DMS53 treated with DMSO at 0.1 percent for 48 hours (cell line): ENCODE measurements at regions not wholly inside any gene's neighbourhood (a gene's known extent, or its start where the extent isn't known, plus 50 kb on each side); places are given as distances from the start of the nearest gene placed in this dataset.

Experiments used
- DNase-seq: peaks from one replicate; lab custom pipeline; 2025; ENCODE audit not compliant: unreplicated experiment; lab: John Stamatoyannopoulos, UW

DNA sequence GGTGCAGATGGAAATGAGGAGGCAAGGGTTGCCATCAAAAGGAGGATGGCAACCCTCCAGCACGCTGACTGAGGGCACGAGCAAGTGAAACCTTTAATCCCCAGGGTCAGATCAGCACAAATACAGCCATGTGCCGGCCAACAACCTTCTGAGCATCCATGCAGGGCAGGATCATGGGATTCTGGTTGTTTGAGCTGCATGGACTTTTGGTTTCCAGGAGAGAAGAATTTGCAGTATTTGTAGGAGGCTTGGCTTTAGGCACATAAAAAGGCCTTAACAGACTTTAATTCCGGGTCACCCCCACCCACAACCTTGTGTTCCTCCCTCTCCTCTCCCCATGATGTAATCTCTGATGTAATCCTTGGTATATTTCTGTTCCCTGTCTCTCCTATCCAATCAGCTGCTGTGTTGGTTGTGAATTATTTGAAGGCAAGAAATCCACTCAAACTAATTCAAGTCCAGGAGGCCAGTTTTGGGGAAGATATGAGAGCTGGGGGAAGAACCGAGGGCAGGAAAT, 254.3 kb downstream of the SHQ1 start:
- no peak for DNase-seq

DNA sequence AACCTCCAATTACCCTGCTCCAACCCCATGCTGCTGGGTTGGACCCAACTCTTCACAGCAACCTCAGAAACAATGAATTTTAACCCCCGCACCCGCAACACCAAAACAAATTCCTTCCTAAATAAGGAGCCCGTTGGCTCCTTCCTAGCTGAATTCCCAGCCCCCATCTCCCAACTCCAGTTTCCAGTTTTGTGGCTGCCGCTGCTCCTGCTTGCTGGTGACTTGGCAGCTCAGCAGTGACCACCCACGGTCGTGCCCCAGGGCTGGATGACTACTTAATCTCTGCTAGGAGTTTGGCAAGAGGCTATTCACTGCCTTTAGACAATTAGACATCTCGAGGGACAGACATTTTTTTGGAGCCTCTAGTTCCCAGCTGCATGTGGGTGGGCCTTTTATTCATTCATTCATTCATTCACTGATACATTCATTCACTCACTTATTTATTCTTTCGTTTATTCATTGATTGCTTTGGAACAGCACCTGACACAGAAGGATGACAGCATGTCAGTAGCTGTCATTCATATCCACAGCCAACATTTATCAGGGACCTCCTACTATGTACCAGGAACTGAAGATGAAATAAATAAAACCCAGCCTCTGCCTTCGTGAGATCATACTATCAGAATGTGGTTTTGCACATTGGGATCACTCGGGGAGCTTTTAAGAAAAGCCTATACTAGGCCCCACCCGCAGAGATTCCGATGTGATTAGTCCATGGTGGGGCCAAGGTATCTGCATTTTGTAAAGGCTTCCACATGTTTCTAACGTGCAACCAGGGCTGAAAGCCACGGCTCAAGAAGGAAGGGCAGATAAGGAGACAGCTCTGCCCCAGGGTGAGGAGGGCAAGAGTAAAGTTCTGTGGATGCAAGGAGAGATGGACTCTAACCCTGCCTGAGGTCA, 256.5 kb downstream of the SHQ1 start:
- no peak for DNase-seq

DNA sequence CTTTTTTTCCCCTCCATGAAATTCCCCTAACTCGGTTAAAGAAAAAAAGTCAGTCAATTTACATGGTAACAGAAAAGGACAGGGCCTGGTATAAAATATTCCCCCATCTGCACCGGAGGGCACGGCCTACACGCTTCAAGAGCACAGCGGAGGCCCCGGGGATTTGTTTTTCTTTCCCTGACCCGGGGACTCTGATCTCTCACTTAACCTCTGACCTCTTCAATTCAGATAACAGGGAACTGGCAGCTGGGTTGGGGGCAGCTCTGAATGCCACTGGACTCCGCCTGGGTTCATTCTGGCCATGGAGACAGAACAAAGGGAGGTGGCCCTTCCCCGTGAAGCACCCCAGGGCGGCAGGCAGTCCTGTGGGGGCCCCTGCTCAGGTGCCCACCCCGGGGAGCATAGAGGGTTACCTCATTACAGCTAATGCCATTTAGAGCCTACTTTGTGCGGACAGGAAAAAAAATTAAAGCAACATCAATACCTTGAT, 257.5 kb downstream of the SHQ1 start:
- DNase-seq = no peak

DNA sequence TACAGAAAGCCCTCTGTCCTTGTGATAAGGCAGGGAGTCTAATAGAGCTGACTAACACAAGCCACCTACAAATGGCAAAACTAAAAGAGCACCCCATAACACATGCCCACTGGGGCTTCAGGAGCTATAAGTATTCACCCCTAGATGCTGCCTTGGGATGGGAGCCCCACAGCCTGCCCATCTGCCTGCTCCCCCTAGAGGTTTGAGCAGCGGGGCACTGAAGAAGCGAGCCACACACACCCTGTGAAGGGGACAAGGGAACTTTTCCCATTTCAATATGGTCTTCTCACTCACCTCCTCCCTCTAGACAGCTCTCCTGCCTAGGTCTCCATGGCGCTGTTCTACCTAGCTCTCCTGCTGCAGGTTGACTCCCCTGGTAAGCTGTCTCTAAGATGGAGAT, 261.0 kb downstream of the SHQ1 start:
- DNase-seq = no peak

DNA sequence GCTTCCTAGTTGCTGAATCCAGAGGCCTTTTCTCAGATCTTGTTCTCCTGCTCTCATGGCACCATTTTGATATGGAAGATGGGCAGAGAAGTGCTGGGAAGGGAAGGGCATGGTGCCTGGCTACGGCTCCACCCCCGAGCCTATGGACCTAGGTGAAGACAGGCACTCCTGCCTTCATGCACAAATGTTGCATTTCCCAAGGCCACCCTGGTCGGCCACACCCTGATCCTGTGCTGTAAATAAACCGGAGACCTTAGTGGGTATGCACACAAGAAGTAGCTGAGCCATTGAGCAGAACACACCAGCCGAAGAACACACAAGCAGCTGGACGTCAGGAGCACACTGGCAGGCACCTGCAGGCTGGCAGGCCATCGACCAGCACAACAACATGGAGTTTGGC, 261.6 kb downstream of the SHQ1 start:
- no peak for DNase-seq

DNA sequence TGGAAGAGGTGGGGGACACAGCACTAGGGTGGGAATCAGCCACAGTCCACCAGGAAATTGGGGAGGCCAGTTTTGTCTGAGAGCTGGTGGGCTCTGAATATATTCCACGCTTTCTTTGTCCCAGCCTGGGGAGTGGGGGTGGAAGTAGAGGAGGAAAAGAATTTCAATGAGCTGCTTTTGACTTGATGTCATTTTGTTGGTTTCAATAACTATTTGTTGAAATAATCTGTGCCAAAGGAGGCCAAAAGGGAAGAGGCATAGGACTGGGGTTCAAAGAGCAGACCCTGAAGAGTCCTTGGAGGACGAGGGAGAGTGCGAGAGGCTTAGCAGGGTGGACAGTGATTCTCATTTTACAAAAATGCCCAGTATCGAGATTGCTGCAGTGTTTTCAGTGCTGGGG, 262.3 kb downstream of the SHQ1 start:
- no peak for DNase-seq

DNA sequence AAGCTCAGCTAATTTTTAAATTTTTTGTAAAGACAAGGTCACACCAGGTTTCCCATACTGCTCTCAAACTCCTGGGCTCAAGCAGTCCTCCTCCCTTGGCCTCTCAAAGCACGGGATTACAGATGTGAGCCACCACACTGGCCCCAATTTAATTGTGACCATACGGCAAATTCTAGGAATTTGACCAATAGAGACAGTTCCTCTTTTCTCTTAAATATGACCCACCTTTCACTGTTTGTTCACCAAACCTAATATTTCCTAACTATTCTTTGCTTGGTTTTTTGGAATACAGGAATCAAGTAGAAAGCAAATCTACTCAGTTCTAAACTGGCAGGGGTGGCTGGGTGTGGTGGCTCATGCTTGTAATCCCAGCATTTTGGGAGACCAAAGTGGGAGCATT, 264.0 kb downstream of the SHQ1 start:
- DNase-seq = no peak

DNA sequence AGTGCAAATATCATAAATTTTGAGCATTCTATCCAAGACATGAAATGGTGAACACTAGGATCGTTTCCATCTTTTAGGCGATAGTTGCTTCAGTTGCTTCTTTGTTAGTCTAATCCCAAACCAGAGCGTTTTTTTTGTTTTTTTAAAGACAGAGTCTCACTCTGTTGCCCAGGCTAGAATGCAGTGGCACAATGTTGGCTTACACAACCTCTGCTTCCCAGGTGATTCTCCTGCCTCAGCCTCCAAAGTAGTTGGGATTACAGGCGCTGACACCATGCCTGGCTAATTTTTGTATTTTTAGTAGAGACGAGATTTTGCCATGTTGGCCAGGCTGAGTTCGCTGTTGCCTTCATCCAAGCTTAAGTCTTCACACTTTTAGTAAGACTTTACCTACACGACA, 265.3 kb downstream of the SHQ1 start:
- DNase-seq = no peak

DNA sequence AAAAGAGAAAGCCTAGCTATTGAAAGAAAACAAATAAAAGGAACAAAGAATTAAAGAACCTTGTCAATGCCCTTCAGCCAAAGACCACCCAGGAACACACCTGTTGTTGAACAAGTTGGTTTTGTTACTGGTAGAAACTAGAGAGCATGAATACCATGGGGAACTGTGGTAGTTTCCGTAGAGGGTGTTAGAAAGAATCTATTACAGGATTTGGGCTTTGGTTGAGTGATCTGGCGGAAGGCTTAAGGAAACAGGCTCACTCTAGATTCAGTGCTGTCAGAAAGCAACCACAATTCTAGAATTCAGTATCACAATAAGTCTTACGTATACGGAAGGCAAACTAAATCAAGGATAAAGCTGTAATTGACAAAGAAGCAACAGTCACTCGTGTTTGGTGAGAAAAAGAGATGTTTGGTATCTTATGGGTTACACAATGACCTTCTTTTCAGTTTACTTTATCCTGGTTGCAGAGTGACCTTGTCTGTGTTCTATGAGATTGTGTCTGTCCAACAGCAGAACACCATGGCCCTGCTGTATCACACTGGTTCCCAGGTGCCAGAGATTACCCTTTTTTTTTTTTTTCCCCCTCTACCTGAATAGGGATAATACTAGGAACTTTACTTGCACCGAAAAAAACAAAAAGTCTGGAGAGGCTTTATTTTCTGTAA, 265.9 kb downstream of the SHQ1 start:
- no peak for DNase-seq

DNA sequence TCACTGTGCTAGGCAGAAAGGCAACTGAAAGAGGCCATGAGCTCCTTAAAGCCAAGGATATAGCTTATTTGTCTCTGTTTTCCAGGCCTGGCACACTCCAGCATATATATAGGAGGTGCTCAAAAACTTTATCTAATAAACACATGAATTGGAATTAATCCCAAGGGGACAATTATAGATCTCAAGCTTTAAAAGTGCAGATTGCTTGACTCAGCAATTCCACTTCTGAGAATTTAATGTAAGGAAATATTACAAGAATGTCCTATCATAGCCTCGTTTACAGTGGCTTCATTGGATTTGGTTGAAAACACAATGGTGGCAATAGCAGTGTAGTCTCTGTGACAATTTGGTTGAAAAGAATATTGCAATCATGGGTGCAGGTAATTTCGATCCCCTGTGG, 267.3 kb downstream of the SHQ1 start:
- no peak for DNase-seq

DNA sequence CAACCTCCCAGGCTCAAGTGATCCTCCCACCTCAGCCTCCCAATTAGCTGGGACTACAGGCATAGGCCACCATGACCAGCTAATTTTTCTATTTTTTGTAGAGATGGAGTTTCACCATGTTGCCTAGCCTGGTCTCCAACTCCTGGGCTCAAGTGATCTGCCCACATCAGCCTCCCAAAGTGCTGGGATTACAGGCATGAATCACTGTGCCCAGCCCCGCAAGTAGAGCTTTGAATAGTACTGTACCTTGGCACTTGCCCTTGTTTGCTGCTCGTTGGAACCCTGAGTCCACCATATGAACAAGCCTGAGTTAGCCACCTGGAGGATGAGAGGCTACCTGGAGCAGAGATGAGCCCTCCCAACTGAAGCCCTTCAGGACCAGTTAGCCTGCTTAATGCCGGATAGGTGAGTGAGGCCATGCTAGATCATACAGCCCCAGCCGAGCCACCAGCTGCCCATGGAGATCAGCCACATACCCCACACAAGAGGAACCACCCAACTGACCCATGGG, 267.9 kb downstream of the SHQ1 start:
- no peak for DNase-seq

DNA sequence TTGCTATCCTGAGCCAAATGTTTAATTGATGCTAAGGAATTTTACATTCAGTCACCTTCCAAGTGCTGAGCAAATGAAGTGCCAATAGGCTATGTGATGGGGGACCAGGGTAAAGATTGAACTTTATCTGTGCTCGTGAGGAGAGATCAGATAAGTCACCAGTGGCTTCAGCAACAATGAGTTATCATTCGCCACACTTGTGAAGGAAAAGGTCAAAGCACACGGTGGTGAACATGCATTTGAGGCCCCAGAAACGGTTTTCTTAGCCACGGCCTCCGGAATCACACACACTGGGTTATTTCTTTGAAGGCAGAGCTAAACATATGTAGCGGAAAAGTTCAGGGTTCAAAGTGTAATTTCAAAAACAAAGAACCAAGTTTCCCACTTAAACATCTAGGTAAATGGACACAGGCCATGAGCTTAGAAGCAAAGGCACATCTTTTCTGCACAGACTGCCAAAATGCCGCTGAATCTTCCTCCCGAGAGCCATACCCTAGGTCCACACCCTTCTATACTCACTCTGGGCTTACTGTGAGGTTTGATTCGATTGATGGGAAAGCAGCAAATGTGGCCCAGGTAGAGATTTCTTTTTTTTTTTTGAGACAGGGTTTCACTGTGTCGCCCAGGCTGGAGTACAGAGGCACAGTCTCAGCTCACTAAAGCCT, 268.5 kb downstream of the SHQ1 start:
- no peak for DNase-seq

DNA sequence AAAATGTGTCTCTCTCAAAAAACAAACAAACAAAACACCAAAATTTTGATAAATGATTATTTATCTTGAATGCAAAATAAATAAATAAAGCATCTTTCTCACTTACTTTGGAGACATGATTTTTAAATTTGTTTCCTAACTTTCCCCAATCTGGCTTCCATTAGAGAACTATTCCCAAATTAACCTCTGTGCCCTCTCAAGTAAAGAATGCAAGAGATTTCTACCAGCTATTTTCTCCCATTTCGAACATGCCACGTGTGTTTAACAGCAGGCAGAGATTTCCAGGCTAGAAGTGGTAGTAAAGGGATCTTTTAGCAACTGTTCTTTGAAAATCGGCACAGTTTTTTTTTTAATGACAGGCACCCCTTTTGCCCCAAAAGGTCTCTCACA, 269.1 kb downstream of the SHQ1 start:
- no peak for DNase-seq

DNA sequence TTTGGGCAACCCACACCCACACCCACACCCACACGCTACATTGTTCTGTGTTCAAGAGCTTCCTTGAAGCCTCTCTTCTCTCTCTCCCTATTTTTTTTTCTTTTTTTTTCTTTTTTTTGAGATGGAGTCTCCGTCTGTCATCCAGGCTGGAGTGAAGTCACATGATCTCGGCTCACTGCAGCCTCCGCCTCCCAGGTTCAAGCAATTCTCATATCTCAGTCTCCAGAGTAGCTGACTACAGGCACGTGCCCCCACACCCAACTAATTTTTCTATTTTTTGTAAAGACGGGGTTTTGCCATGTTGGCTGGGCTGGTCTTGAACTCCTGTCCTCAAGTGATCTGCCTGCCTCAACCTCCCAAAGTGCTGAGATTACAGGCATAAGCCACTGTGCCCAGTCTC, 271.1 kb downstream of the SHQ1 start:
- DNase-seq = no peak

DNA sequence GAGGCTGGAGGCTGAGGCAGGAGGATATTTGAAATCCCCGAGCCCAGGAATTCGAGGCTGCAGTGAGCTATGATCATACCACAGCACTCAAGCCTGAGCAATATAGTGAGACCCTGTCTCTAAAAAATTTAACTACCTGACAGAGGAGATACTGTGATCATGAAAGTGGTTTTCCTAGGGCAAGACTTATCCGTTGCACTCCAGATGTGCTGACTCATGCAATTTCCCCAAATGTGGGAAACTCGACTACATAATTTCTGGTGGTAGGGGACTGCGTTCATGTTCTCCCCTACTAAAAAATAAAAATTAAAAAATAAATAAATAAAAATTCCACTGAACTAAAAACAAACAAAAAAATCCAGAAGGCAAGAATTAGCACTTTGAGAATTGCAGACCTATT, 271.7 kb downstream of the SHQ1 start:
- DNase-seq = no peak

DNA sequence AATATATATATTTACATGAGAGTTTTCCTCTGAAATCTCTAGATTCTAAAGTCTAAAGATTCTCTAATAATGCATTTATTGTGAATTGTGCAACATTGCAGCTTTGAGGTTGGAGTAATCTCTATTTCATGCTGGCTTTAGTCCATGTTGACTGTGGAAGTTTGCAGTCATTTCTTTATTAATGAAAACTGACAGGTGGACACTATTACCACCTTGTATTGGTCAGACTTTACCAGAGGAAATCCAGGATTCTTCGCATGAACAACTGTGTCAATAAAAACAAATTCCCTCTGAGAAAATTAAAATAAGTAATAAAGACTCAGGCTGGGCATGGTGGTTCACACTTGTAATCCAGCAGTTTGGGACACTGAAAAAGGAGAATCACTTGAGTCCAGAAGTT, 274.1 kb downstream of the SHQ1 start:
- DNase-seq = no peak

DNA sequence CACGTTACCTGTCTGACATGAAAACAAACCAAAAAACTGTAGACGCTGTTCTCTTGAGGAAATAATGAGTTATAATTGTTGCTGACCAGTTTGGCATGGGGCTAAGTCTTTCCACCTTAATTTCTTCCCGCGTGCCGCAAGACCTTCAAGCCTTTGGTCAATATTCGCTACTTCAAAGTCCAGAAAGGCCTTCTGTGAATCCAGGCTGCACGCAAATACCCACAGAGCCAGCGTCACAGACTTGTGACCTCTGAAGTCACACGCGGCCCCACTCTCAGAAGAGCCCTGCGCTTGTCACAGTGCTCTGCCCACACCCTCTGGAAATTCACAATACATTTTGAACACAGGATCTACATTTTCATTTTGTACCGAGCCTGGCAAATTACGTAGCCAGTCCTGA, 275.2 kb downstream of the SHQ1 start:
- DNase-seq = no peak

DNA sequence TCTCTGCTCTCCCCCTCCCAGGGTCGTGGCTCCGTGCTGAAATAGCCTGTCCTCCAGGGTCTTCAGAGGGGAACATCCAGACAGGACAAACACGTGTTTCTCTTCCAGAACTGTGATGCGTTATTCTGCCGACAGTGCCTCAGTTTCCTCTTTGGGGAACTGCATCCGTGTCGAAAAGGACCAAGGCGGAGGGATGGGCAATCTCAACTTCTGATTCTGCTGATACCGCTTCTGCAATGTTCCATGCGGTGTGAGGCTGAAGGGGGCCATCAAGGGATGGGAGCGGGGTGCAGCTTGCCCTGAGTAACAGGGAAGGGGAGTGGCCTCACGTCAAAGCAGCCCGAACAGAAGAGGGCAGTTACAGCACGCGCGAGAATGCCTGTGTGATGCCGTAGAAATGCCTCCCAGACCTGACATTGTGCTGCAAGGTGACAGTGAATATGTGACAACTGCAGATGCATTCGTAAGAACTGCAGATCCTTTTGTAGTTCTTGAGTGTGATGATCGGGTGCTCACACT, 275.7 kb downstream of the SHQ1 start:
- DNase-seq = no peak

DNA sequence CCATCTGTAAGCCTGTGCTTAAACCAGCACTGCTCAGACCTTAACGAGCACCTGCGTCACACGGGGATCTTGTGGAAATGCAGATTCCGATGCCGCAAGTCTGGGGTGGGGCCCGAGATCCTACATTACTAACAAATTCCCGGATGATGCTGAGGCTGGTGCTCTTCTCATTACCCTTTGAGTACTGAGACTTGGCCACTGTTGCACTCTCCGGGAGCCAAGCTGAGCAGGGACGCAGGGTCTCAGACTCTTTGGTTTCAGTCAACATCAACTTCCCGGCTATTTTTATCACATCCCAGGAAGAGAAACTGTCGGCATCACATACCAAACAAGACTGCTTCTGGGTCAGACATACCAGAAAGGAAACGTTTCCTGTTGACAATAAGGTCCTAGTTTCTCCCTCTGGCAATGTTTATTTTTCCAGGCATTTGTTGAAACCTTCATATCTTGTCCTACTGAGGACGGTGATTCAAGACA, 276.6 kb downstream of the SHQ1 start:
- no peak for DNase-seq

DNA sequence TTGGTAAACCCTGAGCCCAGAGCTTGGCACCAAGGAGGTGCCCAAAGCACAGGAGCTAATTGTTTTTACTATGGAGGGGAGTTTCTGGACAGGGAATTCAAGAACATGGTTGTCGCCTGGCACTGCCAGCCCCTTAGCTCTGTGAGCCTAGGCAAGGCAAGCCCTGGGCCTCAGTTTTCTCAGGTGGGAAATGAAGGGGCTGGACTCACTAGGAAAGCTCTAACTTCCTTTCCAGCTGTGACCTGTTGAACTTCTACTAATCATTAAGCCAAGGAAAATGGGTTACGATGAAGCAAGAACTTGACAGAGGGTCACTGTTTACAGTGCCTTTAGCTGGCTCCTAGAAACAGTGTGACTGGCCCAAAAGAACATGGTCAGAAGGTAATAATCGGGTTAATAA, 277.2 kb downstream of the SHQ1 start:
- DNase-seq = no peak

DNA sequence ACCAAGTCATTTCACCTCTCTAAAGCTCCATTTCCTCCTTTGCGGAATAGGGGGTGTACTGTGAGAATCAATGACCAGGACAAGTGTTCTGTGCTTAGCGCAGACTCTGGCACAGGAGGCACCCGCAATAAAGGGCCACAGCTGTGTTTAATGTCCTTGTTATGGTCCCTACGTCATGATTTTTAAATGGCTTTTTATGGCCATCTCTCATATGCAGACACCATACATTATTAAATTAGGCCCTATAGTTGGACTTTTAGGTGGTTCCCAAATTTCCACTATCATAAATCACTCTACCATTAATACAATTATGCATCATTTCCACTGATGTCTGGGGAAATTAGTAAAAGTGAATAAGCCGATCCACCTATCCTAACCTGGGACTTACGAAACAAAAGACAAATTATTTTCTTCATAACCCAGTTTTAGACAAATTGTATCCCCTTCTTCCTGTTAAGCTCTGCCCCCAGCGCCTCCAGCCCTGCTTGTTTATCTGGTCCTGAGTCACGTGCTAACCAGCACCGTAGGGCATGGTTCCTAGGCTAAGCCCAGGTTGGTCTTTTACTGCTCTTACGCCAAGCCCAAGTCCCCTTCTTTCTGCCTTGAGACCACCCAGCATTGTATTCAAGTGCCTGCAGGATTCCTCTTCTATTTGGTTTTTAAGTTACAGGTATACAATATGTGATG, 278.3 kb downstream of the SHQ1 start:
- DNase-seq = no peak
